IPS DF 6.9 (cell line): ENCODE measurements at regions not wholly inside any gene's neighbourhood (a gene's known extent, or its start where the extent isn't known, plus 50 kb on each side); places are given as distances from the start of the nearest gene placed in this dataset.
"Not testable (repeated sequence)": the region's sequence is repeated elsewhere in the genome, so short reads cannot be mapped to it uniquely, and the experiment has no call there.

Source experiments
- DNase-seq: peaks from one replicate; pipeline ENCODE4 v3.0.0-alpha.2; 2013; ENCODE audit warnings: low read depth, low spot score
- H3K27ac ChIP-seq: one replicate; pipeline ENCODE4 v1.5.1; 2013; ENCODE audit warnings: low read length, control low read depth
- H3K27me3 ChIP-seq: 2 replicates; pipeline ENCODE4 v1.6.1; 2013; ENCODE audit warnings: mild to moderate bottlenecking, low read length; ENCODE audit not compliant: control insufficient read depth, insufficient read depth
- H3K36me3 ChIP-seq: 2 replicates; pipeline ENCODE4 v1.6.1; 2013; ENCODE audit warnings: low read length; ENCODE audit not compliant: control insufficient read depth, insufficient read depth
- H3K4me1 ChIP-seq: 2 replicates; pipeline ENCODE4 v1.6.1; 2013; ENCODE audit warnings: low read length; ENCODE audit not compliant: control insufficient read depth, insufficient read depth
- H3K4me3 ChIP-seq: 2 replicates; pipeline ENCODE4 v1.5.1; 2013; ENCODE audit warnings: mild to moderate bottlenecking, low read length
- H3K9me3 ChIP-seq: 2 replicates; pipeline ENCODE4 v1.6.1; 2013; ENCODE audit warnings: low read length, inconsistent platforms; ENCODE audit not compliant: control insufficient read depth, insufficient read depth
- WGBS: extraction: QIAGEN DNeasy Blood & Tissue Kit; methylation state at CpG from one replicate; pipeline ENCODE4 v1.1.7; 2013; ENCODE audit warnings: mixed read lengths, missing lambda C conversion rate; ENCODE audit not compliant: insufficient read length, insufficient coverage; 5-methylcytosine and 5-hydroxymethylcytosine counted together

DNA sequence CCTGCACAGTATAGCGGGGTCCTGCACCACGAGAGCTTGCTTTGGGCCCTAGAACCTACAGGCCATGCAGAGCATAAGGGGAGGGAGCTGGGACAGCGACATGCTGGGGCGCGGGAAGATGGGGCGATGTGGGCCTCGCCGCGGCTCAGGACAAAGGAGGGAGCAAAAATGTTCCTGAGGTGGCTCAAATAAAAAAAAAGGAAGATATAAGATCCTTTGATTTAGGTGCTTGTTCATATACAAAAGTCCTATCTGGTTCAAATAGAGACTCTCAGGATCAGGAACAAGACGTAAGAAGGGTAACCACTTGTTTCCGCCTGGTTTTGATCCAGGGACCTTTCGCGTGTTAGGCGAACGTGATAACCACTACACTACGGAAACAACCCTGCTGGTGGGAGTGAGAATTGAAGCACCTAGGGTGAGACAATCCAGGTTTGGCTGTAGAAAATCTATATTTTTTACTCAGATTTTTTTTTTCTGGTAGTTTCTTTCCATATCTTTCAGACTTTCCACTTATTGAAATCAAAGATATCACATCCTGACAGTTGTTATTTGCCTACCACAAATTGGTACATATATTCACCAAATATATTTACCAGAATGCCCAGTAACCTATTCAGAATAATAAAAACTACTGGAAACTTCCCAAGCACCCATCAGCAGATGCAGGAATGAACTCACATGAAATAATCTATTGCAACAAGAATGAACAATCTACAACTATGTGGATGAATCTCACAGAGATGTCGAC, 177.9 kb upstream of the ZNF184 start:
- Histone ChIP-seq H3K36me3 (no peaks in the 10 kb centered on the region), H3K27ac (no peak overlapping the region), H3K27me3 (no peaks in the 10 kb centered on the region), H3K4me3 (peak overlapping the region; percentile 88; the same call in 1 of the 2 replicates), H3K4me1 (no peaks in the 10 kb centered on the region), H3K9me3 (no peaks in the 10 kb centered on the region)
- no CpG with 5 or more reads among the region's 17 CpGs for whole genome bisulfite sequencing
- DNase-seq, result no peak

DNA sequence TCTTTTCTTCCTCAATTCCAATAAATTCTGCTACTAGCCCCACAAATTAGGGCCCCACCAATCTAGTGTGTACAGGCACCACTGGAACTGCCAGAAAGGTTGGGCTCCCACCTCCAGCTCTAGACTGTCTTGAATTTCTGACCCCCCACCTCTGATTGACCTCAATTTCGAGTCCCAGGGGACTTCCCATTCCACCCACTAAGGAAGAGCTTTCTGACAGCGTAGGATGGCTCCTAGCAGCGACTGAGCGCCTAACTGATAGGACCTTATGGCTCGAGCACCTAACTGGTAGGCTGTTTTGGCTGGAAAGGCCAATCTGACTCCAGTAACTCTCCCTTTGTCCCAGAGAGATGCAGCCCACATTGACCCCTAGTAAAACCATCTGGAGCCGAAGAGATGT, 171.6 kb upstream of the ZNF184 start:
- no CpG with 5 or more reads among the region's 6 CpGs for WGBS
- H3K27me3 ChIP-seq, result no peaks in the 10 kb centered on the region
- DNase-seq, result no peak
- no peak overlapping the region for H3K4me3 ChIP-seq
- H3K27ac ChIP-seq, result no peak overlapping the region
- no peaks in the 10 kb centered on the region for H3K4me1 ChIP-seq
- H3K36me3 ChIP-seq, result no peaks in the 10 kb centered on the region
- no peaks in the 10 kb centered on the region for H3K9me3 ChIP-seq

DNA sequence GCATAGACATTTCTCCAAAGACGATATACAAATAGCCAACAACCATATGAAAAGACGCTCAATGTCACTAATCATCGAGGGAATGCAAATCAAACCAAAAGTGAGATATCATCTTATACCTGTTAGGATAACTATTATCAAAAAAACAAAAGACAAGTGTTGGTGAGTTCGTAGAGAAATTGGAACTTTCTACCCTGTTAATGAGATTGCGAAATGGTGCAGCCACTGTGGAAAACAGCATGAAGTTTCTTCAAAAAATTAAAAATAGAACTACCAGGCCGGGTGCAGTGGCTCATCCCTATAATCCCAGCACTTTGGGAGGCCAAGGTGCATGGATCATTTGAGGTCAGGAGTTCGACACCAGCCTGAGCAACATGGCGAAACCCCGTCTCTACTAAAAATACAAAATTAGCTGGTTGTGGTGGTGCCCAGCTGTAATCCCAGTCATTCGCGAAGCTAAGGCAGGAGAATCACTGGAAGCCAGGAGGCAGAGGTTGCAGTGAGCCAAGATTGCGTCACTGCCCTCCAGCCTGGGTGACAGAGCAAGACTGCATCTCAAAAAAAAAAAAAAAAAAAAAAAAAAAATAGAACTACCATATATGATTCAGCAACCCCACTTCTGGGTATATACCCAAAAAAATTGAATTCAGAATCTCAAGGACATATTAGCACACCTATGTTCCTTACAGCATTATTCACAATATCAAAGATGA, 170.0 kb upstream of the ZNF184 start:
- no CpG with 5 or more reads among the region's 12 CpGs for WGBS
- Histone ChIP-seq H3K36me3 (no peaks in the 10 kb centered on the region), H3K9me3 (no peaks in the 10 kb centered on the region), H3K4me1 (no peaks in the 10 kb centered on the region), H3K27me3 (no peaks in the 10 kb centered on the region), H3K27ac (no peak overlapping the region), H3K4me3 (no peak overlapping the region)
- DNase-seq, result no peak

DNA sequence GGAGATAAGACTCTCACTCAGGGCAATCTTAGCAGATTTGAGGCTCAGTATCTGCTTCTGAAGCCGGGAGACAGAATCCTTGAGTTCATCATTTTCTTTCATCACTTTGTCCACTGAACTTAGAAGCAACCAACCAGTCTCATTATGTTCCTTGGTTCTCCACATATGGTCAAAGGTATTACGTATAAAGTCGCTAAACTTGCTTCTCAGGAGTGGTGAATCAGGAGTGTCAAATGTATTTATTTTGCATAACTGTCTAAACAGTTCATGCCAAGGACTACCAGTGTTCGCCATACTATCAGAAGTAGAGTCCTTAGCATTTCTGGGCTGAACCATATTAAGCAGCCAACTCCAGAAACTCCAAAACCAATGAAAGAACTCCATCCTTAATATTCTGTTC, 163.0 kb upstream of the ZNF184 start:
- no CpG with 5 or more reads among the region's 4 CpGs for WGBS
- not testable (repeated sequence) for H3K36me3 ChIP-seq, H3K27me3 ChIP-seq, H3K4me1 ChIP-seq, H3K9me3 ChIP-seq, H3K4me3 ChIP-seq, H3K27ac ChIP-seq, DNase-seq

DNA sequence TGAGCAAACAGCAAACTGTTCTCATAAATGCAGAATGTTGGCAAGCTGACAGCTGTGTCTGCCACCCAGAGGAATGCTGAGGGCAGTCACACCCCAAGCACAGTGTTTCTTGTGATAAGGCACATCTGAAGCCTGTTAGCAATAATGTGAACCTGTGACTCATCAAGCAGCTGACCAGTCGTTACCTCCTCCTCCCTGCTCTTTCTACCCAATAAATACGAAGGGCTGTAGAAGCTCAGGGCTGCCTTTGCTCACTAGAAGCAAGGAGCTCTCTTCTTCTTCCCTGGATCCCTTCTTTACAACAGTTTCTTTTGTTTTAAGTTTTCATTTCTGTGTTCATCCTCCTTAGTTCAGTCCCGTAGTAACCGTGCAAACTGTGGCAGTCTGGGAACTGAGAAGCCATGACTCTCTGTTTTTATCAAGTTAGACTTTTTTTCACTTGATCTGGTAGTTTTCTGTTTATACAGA, 160.3 kb upstream of the ZNF184 start:
- DNase-seq, H3K27ac ChIP-seq, H3K4me3 ChIP-seq, H3K9me3 ChIP-seq, H3K36me3 ChIP-seq, H3K27me3 ChIP-seq, H3K4me1 ChIP-seq: not testable (repeated sequence)
- WGBS, result no CpG with 5 or more reads among the region's 4 CpGs

DNA sequence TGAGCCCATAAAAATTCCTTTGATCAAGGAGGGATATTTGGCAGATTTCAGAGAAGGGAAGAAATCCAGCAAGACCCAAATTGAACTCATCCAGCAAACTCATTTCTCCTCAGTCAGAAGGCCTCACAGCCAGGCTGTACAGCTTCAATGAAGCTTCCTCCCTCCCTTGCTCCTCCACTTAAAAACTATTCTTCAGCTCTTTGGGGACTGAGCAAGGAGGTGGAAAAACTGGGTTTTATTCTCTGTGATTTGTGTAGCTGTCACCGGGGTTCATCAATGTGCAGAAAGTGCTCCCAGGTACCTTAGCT, 158.7 kb upstream of the ZNF184 start:
- no peak for DNase-seq
- H3K27me3 ChIP-seq, result no peaks in the 10 kb centered on the region
- no peaks in the 10 kb centered on the region for H3K36me3 ChIP-seq
- H3K9me3 ChIP-seq, result no peaks in the 10 kb centered on the region
- no peaks in the 10 kb centered on the region for H3K4me1 ChIP-seq
- no CpG with 5 or more reads among the region's 1 CpG for WGBS
- H3K27ac ChIP-seq, result no peak overlapping the region
- H3K4me3 ChIP-seq, result no peak overlapping the region; the same call in 1 of the 2 replicates

DNA sequence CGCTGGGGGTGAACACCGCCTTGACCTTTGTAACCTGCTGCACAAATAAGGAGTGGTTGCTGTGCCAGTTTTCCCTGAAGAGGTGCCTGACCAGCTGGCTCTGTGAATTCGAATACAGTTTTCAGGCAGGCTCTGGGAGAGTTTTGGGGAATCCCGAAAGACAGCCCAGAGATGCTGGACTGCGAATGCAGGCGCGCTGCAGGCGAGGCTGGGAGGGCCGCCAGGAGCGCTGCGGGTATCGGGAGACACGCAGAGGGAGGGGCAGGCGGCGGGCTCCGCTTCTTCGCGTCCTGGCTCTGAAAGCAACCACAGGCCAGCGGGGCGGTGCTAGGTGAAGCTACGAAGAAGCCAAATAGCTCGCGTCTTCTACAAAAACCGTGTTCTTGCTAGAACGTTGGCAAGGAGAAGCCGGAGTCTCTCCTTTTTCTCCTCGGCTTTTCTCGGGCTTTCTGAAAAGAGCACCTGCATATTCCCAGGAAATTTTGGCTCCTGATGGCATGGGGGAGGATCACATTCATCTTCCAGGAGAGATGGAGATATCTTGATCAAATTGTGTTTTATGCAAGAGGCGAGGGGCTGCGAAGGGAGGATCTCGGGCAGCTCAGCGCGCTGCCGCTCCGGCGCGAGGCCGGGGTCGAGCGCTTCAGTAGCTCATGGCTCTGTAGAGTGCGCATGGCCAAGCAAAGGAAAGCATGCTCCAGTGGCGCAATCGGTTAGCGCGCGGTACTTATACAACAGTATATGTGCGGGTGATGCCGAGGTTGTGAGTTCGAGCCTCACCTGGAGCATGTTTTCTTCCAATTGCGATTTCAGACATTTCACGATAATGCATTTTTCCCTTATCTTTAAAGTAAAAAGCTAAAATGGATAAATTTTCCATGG, 158.1 kb upstream of the ZNF184 start:
- no peaks in the 10 kb centered on the region for H3K4me1 ChIP-seq
- no peak for DNase-seq
- no peaks in the 10 kb centered on the region for H3K36me3 ChIP-seq
- H3K27me3 ChIP-seq, result no peaks in the 10 kb centered on the region
- H3K4me3 ChIP-seq, result peak overlapping the region; percentile 88; the same call in 1 of the 2 replicates
- WGBS, result no CpG with 5 or more reads among the region's 51 CpGs
- H3K27ac ChIP-seq, result no peak overlapping the region
- H3K9me3 ChIP-seq, result no peaks in the 10 kb centered on the region

DNA sequence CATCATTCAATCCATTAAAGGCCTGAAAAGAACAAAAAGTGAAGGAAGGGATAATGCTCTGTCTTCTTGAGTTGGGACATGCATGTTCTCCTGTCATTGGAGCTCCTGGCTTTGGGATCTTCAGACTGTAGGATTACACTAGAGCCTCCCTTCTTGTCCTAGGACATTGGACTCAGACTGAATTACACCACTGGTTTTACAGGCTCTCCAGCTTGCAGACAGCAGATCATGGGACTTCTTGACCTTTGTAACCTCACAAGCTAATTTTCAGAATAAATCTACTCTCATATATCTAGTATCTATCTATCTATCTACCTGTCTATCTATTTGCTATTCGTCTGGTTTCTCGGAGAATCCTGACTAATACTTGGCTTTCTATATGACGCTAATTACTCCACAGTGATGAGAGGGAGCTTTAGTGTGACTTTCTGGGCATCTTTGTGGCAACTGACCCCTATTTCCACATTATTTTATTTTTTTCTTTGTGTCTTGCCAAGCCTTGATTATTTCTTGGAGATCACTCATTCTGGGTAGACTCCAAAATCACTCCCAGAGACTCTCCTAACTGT, 151.9 kb upstream of the ZNF184 start:
- Histone ChIP-seq H3K4me1 (no peaks in the 10 kb centered on the region), H3K27ac (no peak overlapping the region), H3K36me3 (no peaks in the 10 kb centered on the region), H3K27me3 (no peaks in the 10 kb centered on the region), H3K9me3 (no peaks in the 10 kb centered on the region), H3K4me3 (no peak overlapping the region)
- no peak for DNase-seq
- no CpG with 5 or more reads among the region's 3 CpGs for WGBS

DNA sequence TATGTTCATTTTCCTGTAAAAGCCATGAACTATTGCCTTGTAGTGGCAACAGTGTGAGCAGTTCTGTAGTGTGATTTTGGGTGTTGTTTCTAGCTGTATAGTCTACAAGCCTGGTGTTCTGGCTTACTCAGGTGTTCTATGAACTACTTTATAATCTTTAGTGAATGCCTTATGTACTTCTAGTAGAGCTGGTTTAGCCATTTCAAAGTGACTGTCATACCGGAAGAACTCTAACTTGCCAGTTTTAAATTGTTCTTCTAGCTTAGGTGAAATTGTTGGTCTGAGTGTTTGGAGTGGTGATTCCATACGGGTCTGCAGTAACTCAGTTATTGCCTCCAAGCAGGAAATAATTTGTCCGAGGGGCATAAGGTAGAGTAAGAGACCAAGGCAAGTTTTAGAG, 150.2 kb upstream of the ZNF184 start:
- WGBS, result no CpG with 5 or more reads among the region's 3 CpGs
- H3K4me1 ChIP-seq, result no peaks in the 10 kb centered on the region
- no peak overlapping the region for H3K27ac ChIP-seq
- H3K4me3 ChIP-seq, result no peak overlapping the region
- no peaks in the 10 kb centered on the region for H3K9me3 ChIP-seq
- H3K36me3 ChIP-seq, result no peaks in the 10 kb centered on the region
- DNase-seq, result no peak
- H3K27me3 ChIP-seq, result no peaks in the 10 kb centered on the region

DNA sequence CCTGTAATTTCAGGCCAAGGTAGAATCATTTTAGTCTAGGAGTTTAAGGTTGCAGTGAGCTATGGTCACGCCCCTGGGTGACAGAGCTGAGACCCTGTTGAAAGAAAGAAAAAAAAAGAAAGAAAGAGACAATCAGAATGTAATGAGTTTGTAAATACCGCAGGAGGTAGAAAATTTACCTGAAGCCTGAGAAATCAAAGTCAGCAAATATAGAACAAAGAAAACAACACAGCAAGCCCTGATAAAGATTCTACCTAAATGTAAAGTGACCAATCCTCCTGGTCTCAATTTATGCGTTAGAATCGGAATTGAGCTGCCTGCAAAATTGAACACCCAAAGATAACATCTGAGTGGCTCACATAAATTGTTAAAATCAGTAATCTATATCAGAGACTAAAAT, 146.5 kb upstream of the ZNF184 start:
- no CpG with 5 or more reads among the region's 4 CpGs for WGBS
- Histone ChIP-seq H3K4me3 (no peak overlapping the region), H3K4me1 (peaks cover 1% of the 10 kb centered on the region; the same call in 1 of the 2 replicates), H3K27me3 (no peaks in the 10 kb centered on the region), H3K27ac (no peak overlapping the region), H3K9me3 (no peaks in the 10 kb centered on the region), H3K36me3 (no peaks in the 10 kb centered on the region)
- no peak for DNase-seq
